ENCODE measurements at regions not wholly inside any gene's neighbourhood (a gene's known extent, or its start where the extent isn't known, plus 50 kb on each side); places are given as distances from the start of the nearest gene placed in this dataset.
A peak's percentile ranks its signal among the peaks of the same experiment; 100 is the strongest.
"Not testable (repeated sequence)": the region's sequence is repeated elsewhere in the genome, so short reads cannot be mapped to it uniquely, and the experiment has no call there.

GRCh38 chr4:189656641-189657040 is 284.0 kb upstream of the FRG1 start:
- Histone ChIP-seq H3K9me3 (no peaks in the 10 kb centered on the region), H3K27me3 (no peaks in the 10 kb centered on the region), H4K20me1 (no peaks in the 10 kb centered on the region), H3K4me3 (no peak overlapping the region), H3K4me1 (peaks cover 27% of the 10 kb centered on the region), H3K4me2 (peak overlapping the region; percentile 36), H3K9ac (no peak overlapping the region), H3K36me3 (no peaks in the 10 kb centered on the region), H3K27ac (no peak overlapping the region)
- no peak for TF ChIP-seq Cebpa-rat (IDR thresholded peaks at IDR 0.05)

GRCh38 chr4:189658259-189658658 is 282.4 kb upstream of the FRG1 start:
- H3K27me3 ChIP-seq, result not testable (repeated sequence)
- peaks cover 27% of the 10 kb centered on the region for H3K4me1 ChIP-seq
- peak overlapping the region; percentile 67 for H3K4me2 ChIP-seq

GRCh38 chr4:189658831-189659230 is 281.8 kb upstream of the FRG1 start:
- not testable (repeated sequence) for H3K27me3 ChIP-seq, H3K9ac ChIP-seq, H3K9me3 ChIP-seq, H4K20me1 ChIP-seq, H3K4me3 ChIP-seq, H3K36me3 ChIP-seq
- peak overlapping the region; percentile 67 for H3K4me2 ChIP-seq
- peaks cover 27% of the 10 kb centered on the region for H3K4me1 ChIP-seq
- peak overlapping the region; percentile 62 for H3K27ac ChIP-seq

More at GRCh38 chr4:189658259-189658658, 282.4 kb upstream of the FRG1 start:
- not testable (repeated sequence) for H4K20me1 ChIP-seq, H3K9me3 ChIP-seq, H3K4me3 ChIP-seq, H3K36me3 ChIP-seq, H3K9ac ChIP-seq
- H3K27ac ChIP-seq, result peak overlapping the region; percentile 62

- no peaks in the 10 kb centered on the region for H4K20me1 ChIP-seq
- no peaks in the 10 kb centered on the region for H3K36me3 ChIP-seq
- peaks cover 4% of the 10 kb centered on the region; the same call in 1 of the 2 replicates for H3K9me3 ChIP-seq
- H3K9ac ChIP-seq, result no peak overlapping the region
- peak overlapping the region; percentile 62; the same call in 1 of the 2 replicates for H3K27ac ChIP-seq
- no peaks in the 10 kb centered on the region for H3K27me3 ChIP-seq
- no peak overlapping the region for H3K4me3 ChIP-seq
- peak overlapping the region; percentile 67 for H3K4me2 ChIP-seq
- TF ChIP-seq Cebpa-rat (IDR thresholded peaks at IDR 0.05), result no peak
- H3K4me1 ChIP-seq, result peaks cover 27% of the 10 kb centered on the region
Observed at GRCh38 chr4:189659287-189659686, 281.4 kb upstream of the FRG1 start.

GRCh38 chr4:189660722-189661360 is 279.8 kb upstream of the FRG1 start:
- Histone ChIP-seq H3K9me3 (peaks cover 4% of the 10 kb centered on the region; the same call in 1 of the 2 replicates), H3K36me3 (no peaks in the 10 kb centered on the region), H3K4me2 (no peak overlapping the region), H4K20me1 (no peaks in the 10 kb centered on the region), H3K9ac (no peak overlapping the region), H3K4me3 (no peak overlapping the region), H3K4me1 (peaks cover 27% of the 10 kb centered on the region), H3K27ac (no peak overlapping the region), H3K27me3 (no peaks in the 10 kb centered on the region)
- no peak for TF ChIP-seq Cebpa-rat (IDR thresholded peaks at IDR 0.05)

GRCh38 chr4:189664693-189665250 is 275.9 kb upstream of the FRG1 start:
- Histone ChIP-seq H3K4me1 (no peaks in the 10 kb centered on the region; the same call in 1 of the 2 replicates), H3K27me3 (no peaks in the 10 kb centered on the region), H3K27ac (no peak overlapping the region), H3K36me3 (no peaks in the 10 kb centered on the region), H3K9ac (no peak overlapping the region), H3K4me3 (no peak overlapping the region), H3K4me2 (no peak overlapping the region), H4K20me1 (no peaks in the 10 kb centered on the region), H3K9me3 (peaks cover 4% of the 10 kb centered on the region; the same call in 1 of the 2 replicates)
- no peak for TF ChIP-seq Cebpa-rat (IDR thresholded peaks at IDR 0.05)

- not testable (repeated sequence) for H3K4me1 ChIP-seq, H3K4me2 ChIP-seq, H3K9me3 ChIP-seq, H3K4me3 ChIP-seq, H3K27me3 ChIP-seq, H3K36me3 ChIP-seq, H3K9ac ChIP-seq, H3K27ac ChIP-seq, H4K20me1 ChIP-seq
Observed at GRCh38 chr4:189665712-189666305, 274.9 kb upstream of the FRG1 start.

- H3K4me3 ChIP-seq, H3K9ac ChIP-seq, H3K4me1 ChIP-seq, H3K4me2 ChIP-seq, H3K9me3 ChIP-seq, H4K20me1 ChIP-seq, H3K27me3 ChIP-seq, H3K27ac ChIP-seq, H3K36me3 ChIP-seq: not testable (repeated sequence)
Observed at GRCh38 chr4:189667386-189667785, 273.3 kb upstream of the FRG1 start.

- H3K4me2 ChIP-seq, H3K36me3 ChIP-seq, H3K27ac ChIP-seq, H3K9me3 ChIP-seq, H3K9ac ChIP-seq, H3K4me1 ChIP-seq, H3K4me3 ChIP-seq, H4K20me1 ChIP-seq, H3K27me3 ChIP-seq: not testable (repeated sequence)
Observed at GRCh38 chr4:189697675-189698245, 242.9 kb upstream of the FRG1 start.

- not testable (repeated sequence) for H4K20me1 ChIP-seq, H3K27ac ChIP-seq, H3K36me3 ChIP-seq, H3K9ac ChIP-seq, H3K4me2 ChIP-seq, H3K27me3 ChIP-seq, H3K4me3 ChIP-seq, H3K4me1 ChIP-seq, H3K9me3 ChIP-seq
Observed at GRCh38 chr4:189703000-189703399, 237.7 kb upstream of the FRG1 start.

GRCh38 chr4:189706821-189707220 is 233.9 kb upstream of the FRG1 start:
- H3K27me3 ChIP-seq, H3K4me1 ChIP-seq, H4K20me1 ChIP-seq, H3K27ac ChIP-seq, H3K4me3 ChIP-seq, H3K4me2 ChIP-seq, H3K36me3 ChIP-seq, H3K9me3 ChIP-seq, H3K9ac ChIP-seq: not testable (repeated sequence)

GRCh38 chr4:189707227-189707626 is 233.4 kb upstream of the FRG1 start:
- not testable (repeated sequence) for H3K4me1 ChIP-seq, H3K36me3 ChIP-seq, H3K4me3 ChIP-seq, H3K27me3 ChIP-seq, H4K20me1 ChIP-seq, H3K9me3 ChIP-seq, H3K27ac ChIP-seq, H3K9ac ChIP-seq, H3K4me2 ChIP-seq

GRCh38 chr4:189711956-189712355 is 228.7 kb upstream of the FRG1 start:
- not testable (repeated sequence) for H3K27me3 ChIP-seq, H3K9ac ChIP-seq, H3K36me3 ChIP-seq, H3K9me3 ChIP-seq, H3K27ac ChIP-seq, H4K20me1 ChIP-seq, H3K4me2 ChIP-seq, H3K4me1 ChIP-seq, H3K4me3 ChIP-seq
